Testis (tissue), 2 donors: ENCODE measurements at regions not wholly inside any gene's neighbourhood (a gene's known extent, or its start where the extent isn't known, plus 50 kb on each side); places are given as distances from the start of the nearest gene placed in this dataset.

ENCODE experiments used
- CTCF ChIP-seq, 3 experiments: fragments of 450-650 bp in 2 of 3; fragments of 200-600 bp in 1 of 3; sonication (generic) in 1 of 3; IDR thresholded peaks; one replicate each; pipeline ENCODE4 v1.5.1; 2016 to 2019; ENCODE audit warnings: antibody characterized with exemption in 3 of 3, mild to moderate bottlenecking in 2 of 3, moderate library complexity in 1 of 3
- POLR2A ChIP-seq: fragments of 450-650 bp; IDR thresholded peaks from one replicate; pipeline ENCODE4 v1.6.1; 2017; ENCODE audit warnings: antibody characterized with exemption, mild to moderate bottlenecking, moderate library complexity

DNA sequence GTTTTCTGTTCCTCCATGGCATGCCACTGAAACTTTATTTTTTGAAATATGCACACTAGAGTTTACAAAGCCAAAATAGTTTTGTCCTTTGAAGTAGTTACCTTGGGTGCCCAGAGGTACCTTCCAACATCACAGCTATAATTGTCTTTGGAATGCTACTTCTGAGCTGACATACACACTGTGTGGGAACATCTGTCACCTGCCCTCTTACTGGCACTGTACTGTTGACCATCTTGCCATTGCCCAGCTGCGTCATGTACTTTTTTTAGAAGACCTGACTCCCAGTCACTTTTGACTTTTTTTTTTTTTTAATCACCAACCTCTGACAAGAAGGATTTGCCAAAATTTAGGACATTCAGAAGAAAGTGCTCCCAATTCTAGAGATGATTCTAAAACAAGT, 200.5 kb upstream of the CXorf66 start:
- TF ChIP-seq CTCF (IDR thresholded peaks at IDR 0.05) (no peak), POLR2A (no peak)
